Astrocyte of the cerebellum (primary cell): ENCODE measurements at regions not wholly inside any gene's neighbourhood (a gene's known extent, or its start where the extent isn't known, plus 50 kb on each side); places are given as distances from the start of the nearest gene placed in this dataset.

Source experiments
- DNase-seq: peaks from one replicate; pipeline ENCODE4 v3.0.0-alpha.2; 2011; ENCODE audit warnings: low read depth
- H3K4me3 ChIP-seq: 2 replicates; pipeline ENCODE4 v1.5.1; 2011; ENCODE audit warnings: mild to moderate bottlenecking, low read depth, low read length, moderate library complexity
- in situ Hi-C: cut with HindIII; loops from 2 replicates; pipeline ENCODE4 v1.10.0; 2017; ENCODE audit warnings: low sequenced_read_pairs
- TF ChIP-seq, protein P1 (sequence below): IDR thresholded peaks from 2 replicates; pipeline ENCODE4 v1.5.1; 2012; ENCODE audit warnings: low read length, low read depth, moderate library complexity, mild to moderate bottlenecking; ENCODE audit errors: missing control alignments

DNA sequence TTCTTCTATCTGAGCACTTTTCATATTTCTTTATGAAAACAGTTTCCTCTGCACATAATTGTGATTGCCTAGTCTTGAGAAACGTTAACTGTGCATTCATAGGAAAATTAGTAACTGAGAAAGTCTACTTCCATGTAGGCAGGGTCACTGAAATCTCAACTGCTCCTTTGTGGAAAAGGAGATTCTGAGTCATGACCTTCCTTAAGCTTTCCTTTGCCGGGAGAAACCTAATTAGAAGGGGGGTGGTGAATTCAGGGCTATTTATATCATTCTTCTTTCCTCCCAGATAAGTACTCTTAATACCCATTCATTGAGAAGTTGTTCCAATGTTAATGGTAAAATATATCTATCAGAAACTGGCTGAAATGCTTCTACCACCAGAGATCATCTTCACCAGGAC, 751.0 kb upstream of the TMEM132C start:
- TF ChIP-seq, protein P1, sequence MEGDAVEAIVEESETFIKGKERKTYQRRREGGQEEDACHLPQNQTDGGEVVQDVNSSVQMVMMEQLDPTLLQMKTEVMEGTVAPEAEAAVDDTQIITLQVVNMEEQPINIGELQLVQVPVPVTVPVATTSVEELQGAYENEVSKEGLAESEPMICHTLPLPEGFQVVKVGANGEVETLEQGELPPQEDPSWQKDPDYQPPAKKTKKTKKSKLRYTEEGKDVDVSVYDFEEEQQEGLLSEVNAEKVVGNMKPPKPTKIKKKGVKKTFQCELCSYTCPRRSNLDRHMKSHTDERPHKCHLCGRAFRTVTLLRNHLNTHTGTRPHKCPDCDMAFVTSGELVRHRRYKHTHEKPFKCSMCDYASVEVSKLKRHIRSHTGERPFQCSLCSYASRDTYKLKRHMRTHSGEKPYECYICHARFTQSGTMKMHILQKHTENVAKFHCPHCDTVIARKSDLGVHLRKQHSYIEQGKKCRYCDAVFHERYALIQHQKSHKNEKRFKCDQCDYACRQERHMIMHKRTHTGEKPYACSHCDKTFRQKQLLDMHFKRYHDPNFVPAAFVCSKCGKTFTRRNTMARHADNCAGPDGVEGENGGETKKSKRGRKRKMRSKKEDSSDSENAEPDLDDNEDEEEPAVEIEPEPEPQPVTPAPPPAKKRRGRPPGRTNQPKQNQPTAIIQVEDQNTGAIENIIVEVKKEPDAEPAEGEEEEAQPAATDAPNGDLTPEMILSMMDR, result no peak
- no peak overlapping the region for H3K4me3 ChIP-seq
- in situ Hi-C loops, result no loop called here
- DNase-seq, result no peak

GRCh38 chr12:127516467-127516866, 750.5 kb upstream of the TMEM132C start:
- TF ChIP-seq, protein P1, result no peak
- DNase-seq, result no peak
- H3K4me3 ChIP-seq, result no peak overlapping the region
- in situ Hi-C loops, result no loop called here

GRCh38 chr12:127519779-127520178, 747.2 kb upstream of the TMEM132C start:
- DNase-seq, result no peak
- no peak overlapping the region for H3K4me3 ChIP-seq
- in situ Hi-C loops, result no loop called here
- TF ChIP-seq, protein P1, result no peak

- in situ Hi-C loops, result loop anchor here (5.0 kb wide), 1 partner anchor 140 kb away; no protein-coding TSS in a partner anchor
- TF ChIP-seq, protein P1, result no peak
- no peak for DNase-seq
- H3K4me3 ChIP-seq, result no peak overlapping the region
Measured at GRCh38 chr12:127526925-127527324, 740.0 kb upstream of the TMEM132C start.

- in situ Hi-C loops, result loop anchor here (5.0 kb wide), 1 partner anchor 139 kb away; no protein-coding TSS in a partner anchor
- DNase-seq, result no peak
- TF ChIP-seq, protein P1, result no peak
- no peak overlapping the region for H3K4me3 ChIP-seq
Measured at GRCh38 chr12:127528551-127528950, 738.4 kb upstream of the TMEM132C start.

GRCh38 chr12:127531542-127531941, 735.4 kb upstream of the TMEM132C start:
- TF ChIP-seq, protein P1, result no peak
- DNase-seq, result no peak
- in situ Hi-C loops, result no loop called here
- no peak overlapping the region for H3K4me3 ChIP-seq

DNA sequence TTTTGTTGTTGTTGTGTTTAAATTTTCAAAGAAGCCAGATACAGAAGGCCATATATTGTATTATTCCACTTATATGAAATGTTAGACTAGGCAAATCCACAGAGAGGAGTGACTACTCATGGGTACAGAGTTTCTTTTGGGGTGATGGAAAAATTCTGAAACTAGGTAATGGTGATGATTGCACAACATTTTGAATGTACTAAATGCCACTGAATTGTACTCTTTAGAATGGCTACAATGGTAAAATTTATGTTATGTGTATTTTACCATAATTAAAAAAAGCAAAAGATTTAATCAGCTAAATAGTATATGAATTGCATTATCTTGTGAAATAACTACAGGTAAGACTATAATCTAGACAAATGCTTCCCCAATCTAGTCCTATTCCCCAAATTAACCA, 733.6 kb upstream of the TMEM132C start:
- no peak for DNase-seq
- no peak overlapping the region for H3K4me3 ChIP-seq
- TF ChIP-seq, protein P1, result no peak
- in situ Hi-C loops, result no loop called here
